AG10803 (cell line): ENCODE measurements at regions not wholly inside any gene's neighbourhood (a gene's known extent, or its start where the extent isn't known, plus 50 kb on each side); places are given as distances from the start of the nearest gene placed in this dataset.

Experiments
- DNase-seq: peaks from one replicate; pipeline ENCODE4 v3.0.0; 2010; ENCODE audit warnings: low read depth
- H3K4me3 ChIP-seq: 2 replicates; pipeline ENCODE4 v1.5.1; 2011; ENCODE audit warnings: mild to moderate bottlenecking, low read length, control low read depth
- CTCF ChIP-seq: conservative IDR thresholded peaks from 2 replicates; pipeline ENCODE4 v1.5.1; 2011; ENCODE audit warnings: mild to moderate bottlenecking, low read length, control low read depth, inconsistent platforms

- peak; percentile 27 for DNase-seq
- H3K4me3 ChIP-seq, result no peak overlapping the region
- TF ChIP-seq CTCF, result no peak
Observed at GRCh38 chrX:46036508-46036907, 508.7 kb downstream of the ZNF674 start.

- no peak for DNase-seq
- no peak overlapping the region for H3K4me3 ChIP-seq
- no peak for TF ChIP-seq CTCF
Observed at GRCh38 chrX:46034868-46035267, 510.4 kb downstream of the ZNF674 start.

GRCh38 chrX:46029777-46030176 lies 515.4 kb downstream of the ZNF674 start:
- no peak overlapping the region for H3K4me3 ChIP-seq
- no peak for DNase-seq
- no peak for TF ChIP-seq CTCF

- no peak overlapping the region for H3K4me3 ChIP-seq
- no peak for DNase-seq
- TF ChIP-seq CTCF, result no peak
Observed at GRCh38 chrX:46016296-46016695, 528.9 kb downstream of the ZNF674 start.

GRCh38 chrX:46015653-46016052 lies 529.6 kb downstream of the ZNF674 start:
- no peak overlapping the region for H3K4me3 ChIP-seq
- DNase-seq, result no peak
- no peak for TF ChIP-seq CTCF

GRCh38 chrX:45992402-45993123 lies 552.7 kb downstream of the ZNF674 start:
- no peak overlapping the region for H3K4me3 ChIP-seq
- no peak for DNase-seq
- no peak for TF ChIP-seq CTCF

GRCh38 chrX:45986971-45987370 lies 558.2 kb downstream of the ZNF674 start:
- no peak overlapping the region for H3K4me3 ChIP-seq
- peak; percentile 7 for DNase-seq
- TF ChIP-seq CTCF, result no peak
